ENCODE measurements at regions not wholly inside any gene's neighbourhood (a gene's known extent, or its start where the extent isn't known, plus 50 kb on each side); places are given as distances from the start of the nearest gene placed in this dataset.

- TF ChIP-seq CTCF (IDR thresholded peaks at IDR 0.05; ENCODE audit: low read depth, low read length, poor library complexity, severe bottlenecking) (no peak), EZH2phosphoT487 (IDR thresholded peaks at IDR 0.05; ENCODE audit: borderline replicate concordance, low read length) (no peak)
Observed at GRCh38 chr1:4081806-4082711, 182.0 kb upstream of the C1orf174 start.

Data from DOHH2 (cell line).